ENCODE measurements at regions not wholly inside any gene's neighbourhood (a gene's known extent, or its start where the extent isn't known, plus 50 kb on each side); places are given as distances from the start of the nearest gene placed in this dataset.

DNA sequence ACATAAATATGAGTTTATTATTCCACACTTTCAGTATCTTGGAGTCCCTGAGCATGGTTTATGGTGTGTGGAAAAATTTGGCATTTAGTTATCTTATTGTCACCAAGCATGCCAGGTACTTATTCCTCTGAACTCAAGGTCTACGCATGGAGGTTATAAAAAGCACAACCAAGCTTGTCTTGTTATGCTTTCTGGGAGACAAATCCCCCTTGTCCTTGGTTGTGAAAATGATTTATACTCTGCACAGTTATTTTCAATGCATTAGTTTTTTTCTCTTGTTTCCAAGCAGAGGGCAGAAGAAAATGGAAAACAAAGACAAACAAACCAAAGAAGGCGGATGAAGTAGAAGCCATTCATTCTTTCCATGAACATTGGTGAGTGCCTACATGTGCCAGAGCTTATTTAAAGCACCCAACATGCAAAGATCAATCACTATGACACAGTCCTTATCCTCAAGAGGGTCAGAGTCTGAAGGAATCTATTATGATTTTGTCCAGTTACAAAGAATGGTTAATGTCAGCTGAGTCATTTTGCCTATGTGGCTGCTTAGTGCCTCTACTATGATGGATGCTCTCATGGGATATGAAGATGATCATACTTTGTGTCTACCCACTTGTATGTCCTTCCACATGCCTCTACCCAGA, 323.1 kb downstream of the TENT4A start:
- TF ChIP-seq EZH2phosphoT487 (conservative IDR thresholded peaks at IDR 0.05; ENCODE audit: low read length), result no peak
- TF ChIP-seq, protein P1, sequence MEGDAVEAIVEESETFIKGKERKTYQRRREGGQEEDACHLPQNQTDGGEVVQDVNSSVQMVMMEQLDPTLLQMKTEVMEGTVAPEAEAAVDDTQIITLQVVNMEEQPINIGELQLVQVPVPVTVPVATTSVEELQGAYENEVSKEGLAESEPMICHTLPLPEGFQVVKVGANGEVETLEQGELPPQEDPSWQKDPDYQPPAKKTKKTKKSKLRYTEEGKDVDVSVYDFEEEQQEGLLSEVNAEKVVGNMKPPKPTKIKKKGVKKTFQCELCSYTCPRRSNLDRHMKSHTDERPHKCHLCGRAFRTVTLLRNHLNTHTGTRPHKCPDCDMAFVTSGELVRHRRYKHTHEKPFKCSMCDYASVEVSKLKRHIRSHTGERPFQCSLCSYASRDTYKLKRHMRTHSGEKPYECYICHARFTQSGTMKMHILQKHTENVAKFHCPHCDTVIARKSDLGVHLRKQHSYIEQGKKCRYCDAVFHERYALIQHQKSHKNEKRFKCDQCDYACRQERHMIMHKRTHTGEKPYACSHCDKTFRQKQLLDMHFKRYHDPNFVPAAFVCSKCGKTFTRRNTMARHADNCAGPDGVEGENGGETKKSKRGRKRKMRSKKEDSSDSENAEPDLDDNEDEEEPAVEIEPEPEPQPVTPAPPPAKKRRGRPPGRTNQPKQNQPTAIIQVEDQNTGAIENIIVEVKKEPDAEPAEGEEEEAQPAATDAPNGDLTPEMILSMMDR (IDR thresholded peaks at IDR 0.05; ENCODE audit: insufficient read depth, low read length, poor library complexity, severe bottlenecking), result no peak
- H3K27ac ChIP-seq (ENCODE audit: low read depth, low read length), result no peak overlapping the region
- H3K4me3 ChIP-seq (ENCODE audit: insufficient read depth, low read length, poor library complexity, severe bottlenecking), result no peak overlapping the region
- H3F3A ChIP-seq (ENCODE audit: insufficient read depth), result no peaks in the 10 kb centered on the region
- H2AFZ ChIP-seq (ENCODE audit: low read depth, low read length, severe bottlenecking), result no peak overlapping the region
- H3K36me3 ChIP-seq (ENCODE audit: low read length), result no peaks in the 10 kb centered on the region
- no peak overlapping the region for H3K4me2 ChIP-seq (ENCODE audit: low read depth, low read length, poor library complexity, severe bottlenecking)
- H3K9me2 ChIP-seq (replicated peaks; ENCODE audit: insufficient read depth, low read length), result no peaks in the 10 kb centered on the region
- H3K27me3 ChIP-seq (ENCODE audit: low read length), result no peaks in the 10 kb centered on the region
- no peak overlapping the region for H3K9ac ChIP-seq (ENCODE audit: low read length)
- no peaks in the 10 kb centered on the region for H4K20me1 ChIP-seq (ENCODE audit: low read depth, low read length)
- no peaks in the 10 kb centered on the region for H3K9me3 ChIP-seq (ENCODE audit: insufficient read depth, low read length)
- no peaks in the 10 kb centered on the region for H3K79me2 ChIP-seq (ENCODE audit: insufficient read depth, low read length)

DNA sequence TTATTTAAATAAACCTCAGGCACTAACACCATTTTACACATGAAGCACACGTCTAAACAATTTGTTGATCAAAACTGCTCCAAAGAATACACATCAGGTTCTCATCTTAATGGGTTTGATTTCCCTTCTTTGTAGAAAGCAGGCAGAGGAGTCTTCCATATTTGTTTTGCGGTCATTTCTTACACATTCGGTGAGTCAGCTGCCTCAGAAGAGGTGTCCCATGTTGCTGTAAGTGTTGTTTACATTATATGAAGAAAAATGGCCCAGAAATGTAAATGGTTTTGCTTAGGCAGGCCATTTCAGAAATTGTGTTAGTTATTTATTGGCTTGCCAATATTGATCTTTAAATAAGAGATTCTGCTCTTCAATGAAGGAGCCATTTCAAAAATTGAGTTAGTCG, 325.8 kb downstream of the TENT4A start:
- H3K4me3 ChIP-seq (ENCODE audit: insufficient read depth, low read length, poor library complexity, severe bottlenecking), result no peak overlapping the region
- H3K27ac ChIP-seq (ENCODE audit: low read depth, low read length), result no peak overlapping the region
- no peaks in the 10 kb centered on the region for H4K20me1 ChIP-seq (ENCODE audit: low read depth, low read length)
- H2AFZ ChIP-seq (ENCODE audit: low read depth, low read length, severe bottlenecking), result no peak overlapping the region
- TF ChIP-seq, protein P1 (IDR thresholded peaks at IDR 0.05; ENCODE audit: insufficient read depth, low read length, poor library complexity, severe bottlenecking), result no peak
- no peak for TF ChIP-seq EZH2phosphoT487 (conservative IDR thresholded peaks at IDR 0.05; ENCODE audit: low read length)
- H3K27me3 ChIP-seq (ENCODE audit: low read length), result no peaks in the 10 kb centered on the region
- no peaks in the 10 kb centered on the region for H3F3A ChIP-seq (ENCODE audit: insufficient read depth)
- no peaks in the 10 kb centered on the region for H3K79me2 ChIP-seq (ENCODE audit: insufficient read depth, low read length)
- no peaks in the 10 kb centered on the region for H3K36me3 ChIP-seq (ENCODE audit: low read length)
- no peaks in the 10 kb centered on the region for H3K9me2 ChIP-seq (replicated peaks; ENCODE audit: insufficient read depth, low read length)
- H3K9ac ChIP-seq (ENCODE audit: low read length), result no peak overlapping the region
- H3K4me2 ChIP-seq (ENCODE audit: low read depth, low read length, poor library complexity, severe bottlenecking), result no peak overlapping the region
- H3K9me3 ChIP-seq (ENCODE audit: insufficient read depth, low read length), result no peaks in the 10 kb centered on the region

DNA sequence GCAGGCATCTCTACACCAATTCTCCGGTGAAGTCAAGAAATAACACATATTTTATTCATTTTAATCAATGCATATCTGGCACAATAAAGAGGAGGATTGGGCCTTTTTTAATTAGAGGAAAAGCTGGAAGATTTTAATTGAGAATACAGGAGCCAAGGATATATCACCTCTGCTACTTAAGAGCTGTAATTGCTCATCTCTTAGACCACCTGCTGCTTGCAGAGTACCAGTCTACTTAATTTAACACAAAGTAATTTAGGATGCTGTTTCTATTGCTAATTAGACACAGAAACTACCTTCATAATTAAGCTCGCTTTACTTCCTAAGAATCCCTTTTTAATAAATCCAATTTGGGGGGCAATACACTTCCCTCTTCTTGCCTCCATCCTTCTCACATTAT, 326.9 kb downstream of the TENT4A start:
- no peak overlapping the region for H3K9ac ChIP-seq (ENCODE audit: low read length)

More for the DNA sequence above, 326.9 kb downstream of the TENT4A start:
- Histone ChIP-seq H3K27me3 (ENCODE audit: low read length) (no peaks in the 10 kb centered on the region), H2AFZ (ENCODE audit: low read depth, low read length, severe bottlenecking) (no peak overlapping the region), H3K9me2 (replicated peaks; ENCODE audit: insufficient read depth, low read length) (no peaks in the 10 kb centered on the region), H3K27ac (ENCODE audit: low read depth, low read length) (no peak overlapping the region), H3K4me3 (ENCODE audit: insufficient read depth, low read length, poor library complexity, severe bottlenecking) (no peak overlapping the region), H3K9me3 (ENCODE audit: insufficient read depth, low read length) (no peaks in the 10 kb centered on the region), H4K20me1 (ENCODE audit: low read depth, low read length) (no peaks in the 10 kb centered on the region), H3K36me3 (ENCODE audit: low read length) (no peaks in the 10 kb centered on the region), H3K79me2 (ENCODE audit: insufficient read depth, low read length) (no peaks in the 10 kb centered on the region), H3K4me2 (ENCODE audit: low read depth, low read length, poor library complexity, severe bottlenecking) (no peak overlapping the region), H3F3A (ENCODE audit: insufficient read depth) (no peaks in the 10 kb centered on the region)
- TF ChIP-seq, protein P1 (IDR thresholded peaks at IDR 0.05; ENCODE audit: insufficient read depth, low read length, poor library complexity, severe bottlenecking), result no peak
- TF ChIP-seq EZH2phosphoT487 (conservative IDR thresholded peaks at IDR 0.05; ENCODE audit: low read length), result no peak

Data from SU-DHL-6 (cell line).